HG02943 (cell line): ENCODE measurements at regions not wholly inside any gene's neighbourhood (a gene's known extent, or its start where the extent isn't known, plus 50 kb on each side); places are given as distances from the start of the nearest gene placed in this dataset.
"Not testable (repeated sequence)": the region's sequence is repeated elsewhere in the genome, so short reads cannot be mapped to it uniquely, and the experiment has no call there.

ENCODE experiments used
- ATAC-seq: cut with Tn5 transposase; IDR thresholded peaks from one replicate; pipeline ENCODE4 v1.9.1; 2021; ENCODE audit warnings: mild to moderate bottlenecking, low read depth, moderate library complexity; ENCODE audit not compliant: unreplicated experiment

- ATAC-seq, result no peak
Measured at GRCh38 chrX:140343226-140343868, 161.5 kb downstream of the SOX3 start.

GRCh38 chrX:140342410-140342809 lies 162.5 kb downstream of the SOX3 start:
- ATAC-seq, result no peak

- no peak for ATAC-seq
Measured at GRCh38 chrX:140337263-140337662, 167.6 kb downstream of the SOX3 start.

GRCh38 chrX:140318296-140318695 lies 186.6 kb downstream of the SOX3 start:
- ATAC-seq, result no peak

GRCh38 chrX:140317462-140317861 lies 187.4 kb downstream of the SOX3 start:
- no peak for ATAC-seq

- no peak for ATAC-seq
Measured at GRCh38 chrX:140298960-140299825, 205.7 kb downstream of the SOX3 start.

GRCh38 chrX:140297273-140297672 lies 207.6 kb downstream of the SOX3 start:
- ATAC-seq, result no peak

GRCh38 chrX:140292961-140293360 lies 211.9 kb downstream of the SOX3 start:
- no peak for ATAC-seq

GRCh38 chrX:140292188-140292587 lies 212.7 kb downstream of the SOX3 start:
- ATAC-seq, result no peak

GRCh38 chrX:140274811-140275525 lies 229.9 kb downstream of the SOX3 start:
- no peak for ATAC-seq

- ATAC-seq, result no peak
Measured at GRCh38 chrX:140273921-140274320, 230.9 kb downstream of the SOX3 start.

GRCh38 chrX:140250391-140250790 lies 254.5 kb downstream of the SOX3 start:
- ATAC-seq, result no peak

- no peak for ATAC-seq
Measured at GRCh38 chrX:140249088-140249487, 255.8 kb downstream of the SOX3 start.

GRCh38 chrX:140229191-140229590 lies 263.9 kb upstream of the CXorf66 start:
- no peak for ATAC-seq

- not testable (repeated sequence) for ATAC-seq
Measured at GRCh38 chrX:140226037-140226436, 260.7 kb upstream of the CXorf66 start.

GRCh38 chrX:140215894-140216293 lies 250.6 kb upstream of the CXorf66 start:
- ATAC-seq, result not testable (repeated sequence)

- ATAC-seq, result not testable (repeated sequence)
Measured at GRCh38 chrX:140214518-140214917, 249.2 kb upstream of the CXorf66 start.

GRCh38 chrX:140206657-140207056 lies 241.3 kb upstream of the CXorf66 start:
- ATAC-seq, result no peak

- no peak for ATAC-seq
Measured at GRCh38 chrX:140190441-140191108, 225.3 kb upstream of the CXorf66 start.

- no peak for ATAC-seq
Measured at GRCh38 chrX:140180585-140180984, 215.3 kb upstream of the CXorf66 start.

GRCh38 chrX:140177821-140178220 lies 212.5 kb upstream of the CXorf66 start:
- ATAC-seq, result no peak
